Upper lobe of left lung (tissue), 6 donors: ENCODE measurements at regions not wholly inside any gene's neighbourhood (a gene's known extent, or its start where the extent isn't known, plus 50 kb on each side); places are given as distances from the start of the nearest gene placed in this dataset.
"Not testable (repeated sequence)": the region's sequence is repeated elsewhere in the genome, so short reads cannot be mapped to it uniquely, and the experiment has no call there.

Source experiments
- ATAC-seq, 2 donors: fragments of 200-7000 bp; cut with Tn5 transposase; one replicate each; pipeline ENCODE4 v1.9.1; 2022; ENCODE audit warnings: mild to moderate bottlenecking in 2 of 2, moderate library complexity in 2 of 2; ENCODE audit not compliant: low FRiP score in 2 of 2
- DNase-seq, 2 donors: peaks; one replicate each; pipeline ENCODE4 v3.0.0-alpha.2; 2019 to 2020
- H3K27ac ChIP-seq, 4 donors: fragments of 200-600 bp; sonication (generic); one replicate each; pipeline ENCODE4 v1.5.1; 2016 to 2019
- H3K27me3 ChIP-seq, 4 donors: fragments of 200-600 bp; sonication (generic); one replicate each; pipeline ENCODE4 v1.5.1; 2017 to 2019
- H3K36me3 ChIP-seq, 4 donors: fragments of 200-600 bp; sonication (generic); one replicate each; pipeline ENCODE4 v1.5.1; 2016 to 2019
- H3K4me1 ChIP-seq, 4 donors: fragments of 200-600 bp; sonication (generic); one replicate each; pipeline ENCODE4 v1.5.1; 2018 to 2019
- H3K4me3 ChIP-seq, 4 donors: fragments of 200-600 bp; sonication (generic); one replicate each; pipeline ENCODE4 v1.5.1; 2017 to 2019; ENCODE audit warnings: mild to moderate bottlenecking in 2 of 4, moderate library complexity in 1 of 4
- H3K9me3 ChIP-seq, 4 donors: fragments of 200-600 bp; sonication (generic); one replicate each; pipeline ENCODE4 v1.5.1; 2018 to 2019
- WGBS, 2 donors: methylation state at CpG; one replicate each; pipeline ENCODE4 v1.1.5; 2017 to 2018; 5-methylcytosine and 5-hydroxymethylcytosine counted together
- donor health status: DM: no; HTN: no; CAD: no; lungs with moderate emphysema.
- donor health status: DM: no; HTN: yes; CAD: no; lungs with severe emphysema.

DNA sequence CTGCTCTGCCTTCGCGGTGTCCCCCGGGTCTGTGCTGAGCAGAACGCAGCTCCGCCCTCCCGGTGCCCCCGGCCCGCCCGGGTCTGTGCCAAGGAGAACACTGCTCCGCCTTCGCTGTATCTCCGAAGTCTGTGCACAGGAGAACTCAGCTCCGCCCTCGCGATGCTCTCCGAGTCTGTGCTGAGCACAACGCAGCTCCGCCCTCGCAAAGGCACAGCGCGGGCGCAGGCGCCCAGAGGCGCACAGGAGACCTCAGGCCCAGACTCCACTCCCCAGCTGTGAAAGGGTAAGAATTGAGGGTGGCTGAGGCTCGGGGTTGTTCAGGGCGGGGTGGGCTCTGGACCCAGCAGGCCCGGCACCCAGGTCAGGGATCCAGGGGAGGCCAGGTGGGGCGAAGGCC lies 123.2 kb downstream of the PPIAL4F start:
- ATAC-seq, result peak in 1 of 2 donors; percentile 58
- H3K4me1 ChIP-seq, H3K4me3 ChIP-seq, H3K27me3 ChIP-seq, DNase-seq, H3K27ac ChIP-seq, H3K36me3 ChIP-seq, H3K9me3 ChIP-seq: not testable (repeated sequence)
- no CpG with 5 or more reads among the region's 28 CpGs for WGBS, 2 donors
